NT2/D1 (cell line): ENCODE measurements at regions not wholly inside any gene's neighbourhood (a gene's known extent, or its start where the extent isn't known, plus 50 kb on each side); places are given as distances from the start of the nearest gene placed in this dataset.

ENCODE experiments used
- YY1 ChIP-seq: IDR thresholded peaks from 2 replicates; pipeline ENCODE4 v1.6.1; 2011; ENCODE audit not compliant: insufficient read length, insufficient read depth
- ZNF274 ChIP-seq: IDR thresholded peaks from 2 replicates; pipeline ENCODE4 v1.6.1; 2011; ENCODE audit warnings: mild to moderate bottlenecking, low read depth, low read length

DNA sequence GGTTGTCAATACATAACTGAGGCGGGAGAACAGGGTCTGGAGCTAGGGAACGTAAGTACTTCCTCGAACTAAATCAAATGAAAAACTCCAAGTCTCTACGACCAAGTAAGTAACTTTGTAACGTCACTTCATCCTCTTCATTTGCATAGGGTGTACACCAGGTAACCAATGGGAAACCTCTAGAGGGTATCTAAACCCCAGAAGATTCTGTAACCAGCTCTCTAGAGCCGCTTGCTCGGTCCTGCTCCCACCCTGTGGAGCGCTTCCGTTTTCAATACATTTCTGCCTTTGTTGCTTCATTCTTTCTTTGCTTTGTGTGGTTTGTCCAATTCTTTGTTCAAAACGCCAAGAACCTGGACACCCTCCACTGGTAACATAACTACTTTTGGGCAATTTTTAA lies 133.5 kb upstream of the TMEM170B start:
- TF ChIP-seq YY1 (no peak), ZNF274 (no peak)
